ENCODE measurements at regions not wholly inside any gene's neighbourhood (a gene's known extent, or its start where the extent isn't known, plus 50 kb on each side); places are given as distances from the start of the nearest gene placed in this dataset.

DNA sequence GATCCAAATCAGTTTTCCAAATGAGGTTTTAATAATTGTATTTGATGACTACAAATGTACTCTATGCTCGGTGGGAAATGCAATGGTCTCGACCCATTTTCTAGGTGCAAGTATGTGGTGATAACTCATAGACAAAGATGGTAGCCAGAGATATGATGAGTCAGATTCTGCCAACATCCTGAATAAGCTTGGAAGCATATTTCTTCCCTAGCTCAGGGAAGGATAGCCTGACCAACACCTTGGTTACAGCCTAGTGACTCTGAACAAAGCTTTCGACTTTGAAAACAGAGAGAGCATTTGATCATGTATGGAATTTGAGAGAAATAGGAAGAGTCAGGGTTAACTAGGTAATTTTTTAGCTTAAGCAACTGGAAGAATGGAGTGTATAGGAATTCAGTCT is 128.3 kb upstream of the MYOCD start:
- no peak for DNase-seq

DNA sequence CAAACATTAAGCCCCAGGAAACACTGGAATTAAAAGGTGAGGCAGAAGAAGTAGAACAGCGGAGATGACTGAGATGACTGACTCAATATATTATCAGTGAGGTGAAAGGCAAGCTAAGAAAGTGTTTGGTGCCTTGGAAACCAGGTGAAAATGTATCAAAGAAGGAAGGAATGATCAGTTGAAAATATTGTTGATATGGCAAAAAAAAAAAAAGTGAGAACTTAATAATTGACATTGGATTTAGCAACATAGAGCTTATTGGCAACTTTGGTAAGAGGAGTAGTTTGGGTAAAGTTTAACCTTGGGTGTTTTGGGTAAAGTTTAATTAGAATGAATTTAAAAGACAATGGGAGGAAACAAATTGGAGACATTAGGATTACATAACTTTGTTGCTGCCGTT is 127.7 kb upstream of the MYOCD start:
- DNase-seq, result no peak

DNA sequence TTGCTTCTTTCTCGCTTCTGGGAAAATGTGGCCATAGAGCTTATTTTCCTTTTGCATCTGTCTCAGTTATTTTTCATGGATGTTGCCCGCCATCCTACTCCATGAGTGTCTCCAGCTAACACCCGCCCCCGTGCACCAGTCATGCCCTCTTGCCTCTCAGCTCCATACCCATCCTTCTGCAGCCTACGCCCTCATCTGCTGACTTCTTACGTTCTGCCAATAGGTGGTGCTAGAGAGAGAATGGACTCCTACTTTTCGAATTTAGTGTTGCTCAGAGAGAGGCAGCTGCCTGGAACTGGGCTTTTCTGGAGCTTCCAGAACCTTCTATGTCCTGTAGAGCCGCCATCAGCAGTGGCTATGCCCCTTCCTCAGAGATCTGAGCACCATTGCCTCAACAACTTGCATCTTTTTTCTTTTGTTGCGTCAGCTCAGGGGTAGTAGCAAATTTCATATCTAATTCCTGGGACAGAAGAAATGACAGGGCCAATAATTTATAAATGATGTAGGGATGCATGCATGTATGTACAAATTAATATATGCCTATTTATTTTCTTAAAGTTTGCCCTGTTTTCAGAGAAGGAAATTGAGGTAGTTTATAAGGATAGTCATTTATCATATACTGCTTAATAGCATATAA is 119.7 kb upstream of the MYOCD start:
- DNase-seq, result peak; percentile 1

DNA sequence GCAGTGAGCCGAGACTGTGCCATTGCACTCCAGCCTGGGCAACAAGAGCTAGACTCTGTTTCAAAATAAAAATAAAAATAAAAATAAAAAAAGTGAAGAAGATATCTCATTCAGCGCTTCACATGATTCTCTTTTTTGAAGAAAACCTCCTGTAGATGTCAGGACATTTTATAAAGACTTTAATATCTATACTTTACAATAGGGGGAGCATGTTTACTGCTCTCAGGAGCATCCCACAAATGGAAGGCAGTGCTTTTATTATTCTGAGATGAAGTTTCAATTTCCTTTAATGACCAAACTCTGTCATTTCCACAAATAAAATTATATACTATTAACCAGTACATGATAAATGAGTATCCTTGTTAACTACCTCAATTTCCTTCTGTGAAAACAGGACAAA is 118.7 kb upstream of the MYOCD start:
- DNase-seq, result no peak

DNA sequence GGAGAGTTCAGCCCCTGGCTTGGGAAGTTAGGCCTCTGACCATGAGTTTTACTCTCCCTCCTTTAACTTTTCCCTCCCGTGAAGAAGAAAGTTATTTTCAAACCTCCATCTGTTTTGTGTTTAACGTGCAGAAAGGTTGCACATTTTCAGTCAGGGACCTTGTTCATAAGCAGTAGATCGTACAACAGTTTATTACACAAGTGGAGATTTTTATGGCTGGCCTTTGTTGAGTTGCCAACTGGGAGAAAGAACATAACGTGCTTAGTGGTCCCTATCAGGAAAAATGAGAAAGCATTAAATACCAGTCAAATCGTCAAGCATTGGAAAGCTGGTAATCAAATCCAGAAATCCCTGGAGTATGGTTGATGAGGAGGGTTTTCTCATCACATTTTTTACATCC is 117.9 kb upstream of the MYOCD start:
- no peak for DNase-seq

DNA sequence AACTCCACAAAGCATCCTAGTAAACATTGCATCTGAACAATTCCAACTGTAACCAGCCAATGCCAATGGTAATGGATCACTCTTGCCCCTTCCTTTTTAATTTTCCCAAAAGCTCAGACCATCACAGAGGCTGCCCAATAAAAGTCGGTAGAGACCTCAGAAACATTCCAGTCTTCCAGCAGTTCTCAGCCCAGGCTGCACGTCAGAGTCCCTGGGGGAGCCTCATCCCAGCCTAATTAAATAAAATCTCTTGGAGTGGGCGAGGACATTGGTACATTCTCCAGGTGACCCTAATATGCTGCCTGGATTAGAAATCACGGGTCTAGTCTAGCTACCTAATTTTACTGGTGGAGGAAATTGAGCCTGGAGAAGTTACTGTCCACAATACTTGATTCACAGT is 117.1 kb upstream of the MYOCD start:
- no peak for DNase-seq

DNA sequence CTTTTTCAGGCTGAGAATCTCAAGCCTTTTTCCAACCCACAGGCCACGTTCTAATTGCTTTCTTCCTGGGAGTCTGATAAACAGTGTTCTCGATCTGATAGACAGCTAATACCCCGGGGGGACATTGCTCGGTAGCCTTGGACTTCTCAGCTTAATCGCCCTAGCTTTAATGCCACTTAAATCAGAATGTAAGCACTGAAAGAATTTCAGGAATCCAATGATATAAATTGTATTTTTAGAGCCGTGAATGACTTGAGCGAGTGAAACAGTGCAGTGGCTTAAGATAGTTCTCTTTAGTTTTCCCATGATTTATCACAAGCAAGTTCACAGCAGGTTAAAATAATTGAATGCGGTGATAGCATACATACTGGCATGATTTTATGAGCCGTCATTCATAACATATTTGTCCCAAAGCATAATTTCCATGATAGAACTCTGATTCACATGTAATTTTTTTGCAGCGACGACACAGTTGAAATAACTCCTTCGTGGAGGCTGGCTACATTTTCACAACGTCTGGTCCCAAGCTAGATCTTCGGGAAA is 116.1 kb upstream of the MYOCD start:
- no peak for DNase-seq

DNA sequence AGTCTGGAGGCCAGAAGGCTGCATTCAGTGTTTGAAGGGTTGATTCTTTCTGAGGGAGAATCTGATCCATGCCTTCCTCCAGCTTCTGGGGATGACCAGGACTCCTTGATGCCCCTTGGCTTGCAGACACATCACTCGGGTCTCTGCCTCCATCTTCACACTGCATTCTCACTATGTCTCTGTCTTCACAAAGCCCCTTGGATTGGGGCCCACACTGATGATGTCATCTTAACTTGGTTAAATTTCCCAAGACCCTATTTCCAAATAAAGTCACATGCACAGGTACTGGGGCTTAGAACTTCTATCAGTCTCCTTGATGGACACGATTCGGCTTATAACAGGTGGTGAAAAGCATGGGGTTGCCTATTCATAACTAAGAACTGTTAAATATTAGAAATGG is 112.1 kb upstream of the MYOCD start:
- DNase-seq, result no peak

DNA sequence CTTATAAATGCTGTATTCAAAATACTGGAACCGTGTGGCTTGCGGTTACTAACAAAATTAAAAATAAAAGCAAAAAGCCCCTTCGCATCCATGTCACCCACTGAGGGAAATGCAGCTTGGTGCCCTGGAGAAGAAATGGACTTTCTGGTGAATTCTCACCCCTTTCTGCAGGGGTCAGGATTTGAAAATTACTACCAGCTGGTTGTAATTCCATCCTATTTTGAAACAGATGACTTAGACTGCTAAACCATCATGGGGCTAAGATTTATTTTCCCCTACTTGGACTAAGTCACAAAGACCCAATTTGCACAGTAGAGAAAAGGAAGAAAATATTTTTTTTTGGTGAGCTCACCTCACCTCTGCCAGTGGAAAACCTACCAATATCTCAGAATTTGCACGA is 111.4 kb upstream of the MYOCD start:
- no peak for DNase-seq

DNA sequence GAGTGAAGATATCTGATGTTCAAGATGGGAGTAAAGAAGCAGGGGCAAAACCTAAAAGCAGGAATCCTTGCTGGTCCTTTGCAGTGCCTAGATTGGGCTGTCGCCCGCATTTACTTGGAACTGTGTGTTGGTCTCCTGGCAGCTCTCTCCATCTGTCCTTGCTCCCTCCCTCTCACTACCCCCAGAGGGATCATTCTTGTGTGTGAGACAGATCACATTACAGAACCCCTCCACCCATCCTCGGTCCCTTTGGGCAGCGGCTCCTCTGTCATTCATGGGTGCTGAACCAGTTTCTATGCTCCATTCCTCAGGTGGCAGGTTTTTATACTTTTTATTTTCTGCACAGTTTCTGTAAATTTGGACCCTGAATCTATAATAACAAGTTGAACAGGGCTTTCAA is 99.4 kb upstream of the MYOCD start:
- no peak for DNase-seq

DNA sequence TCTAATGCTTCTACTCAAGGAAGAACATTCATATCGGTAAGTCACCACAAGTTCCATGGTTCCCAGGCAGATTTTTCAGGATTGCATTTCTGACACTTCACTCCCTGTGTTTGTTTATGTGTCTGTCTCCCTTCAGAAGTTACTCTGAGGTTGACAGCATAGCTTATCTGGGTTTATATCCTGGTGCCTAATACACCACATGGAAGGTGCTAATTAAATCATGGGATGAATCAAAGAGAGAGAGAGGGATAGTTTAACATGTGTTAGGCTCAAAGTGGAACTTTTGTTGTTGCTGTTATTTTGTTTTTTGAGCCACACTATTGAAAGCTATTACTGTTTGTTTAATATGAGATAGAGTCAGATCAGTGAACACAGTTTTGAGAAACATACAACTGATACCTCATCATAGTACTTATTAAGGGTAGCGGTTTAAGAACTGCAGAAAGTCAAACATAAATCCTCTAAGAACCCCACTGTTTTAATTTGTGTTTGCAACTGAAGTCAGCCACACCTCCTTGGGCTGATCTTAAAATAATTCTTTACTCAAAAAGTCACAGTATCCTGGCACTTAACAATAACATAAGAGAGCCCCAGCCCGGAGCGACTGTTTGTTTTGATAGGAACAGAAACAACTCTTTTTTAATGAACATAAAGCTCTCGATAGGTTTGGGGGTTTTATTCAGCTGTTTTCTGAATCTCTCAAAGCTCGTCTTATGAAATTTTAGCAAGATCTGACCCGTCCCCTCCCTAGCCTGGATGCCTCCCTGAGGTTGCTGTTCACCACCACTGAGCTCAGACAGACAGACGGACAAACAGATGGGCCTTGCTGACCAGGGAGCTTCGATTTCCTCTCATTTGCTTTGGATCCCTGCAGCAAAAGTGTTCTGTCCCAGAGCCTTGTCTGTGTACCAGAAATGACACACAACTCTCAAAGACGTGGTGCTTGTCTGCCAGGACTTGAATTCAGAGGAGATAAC is 98.3 kb upstream of the MYOCD start:
- no peak for DNase-seq

DNA sequence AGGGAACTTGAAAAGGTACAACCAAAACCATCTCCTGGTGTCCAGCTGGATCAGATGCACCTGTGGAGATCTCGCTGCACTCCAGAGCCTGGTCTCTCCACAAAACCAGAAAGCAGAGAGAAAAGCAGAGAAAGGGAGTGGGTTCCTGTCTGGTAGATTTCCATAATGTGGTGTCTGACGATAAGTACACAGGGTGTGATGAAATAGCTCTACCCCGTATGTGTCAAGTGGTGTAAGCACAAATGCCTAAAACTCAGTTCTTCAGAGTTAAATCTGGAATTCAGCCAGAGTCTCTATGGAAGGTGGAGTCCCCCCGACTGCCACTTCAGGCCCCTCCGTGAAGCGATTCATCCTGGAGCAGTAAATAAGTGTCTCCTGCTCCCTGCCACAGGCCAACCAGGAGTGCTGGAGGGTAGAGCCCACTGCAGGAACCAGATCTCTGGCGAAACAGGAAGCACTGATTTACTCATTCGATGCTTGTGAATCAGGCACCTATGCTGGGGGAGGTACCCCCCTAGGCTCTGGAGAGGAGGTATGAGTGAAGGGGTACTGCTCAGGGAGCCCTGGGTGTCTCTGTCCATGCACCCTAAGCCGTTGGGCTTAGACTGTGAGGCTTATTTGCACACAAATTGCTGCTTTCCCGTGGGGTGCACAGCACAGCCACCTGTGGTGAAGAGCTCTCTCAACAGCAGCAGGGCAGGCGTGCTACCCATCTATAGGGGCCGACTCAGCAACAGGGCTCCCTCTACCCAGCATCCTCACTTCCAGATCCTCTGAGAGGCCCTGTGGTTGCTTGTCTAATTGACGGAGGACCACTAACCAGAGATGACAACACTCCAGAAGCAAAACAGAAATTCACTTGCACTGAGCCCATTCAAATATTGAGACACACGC is 97.1 kb upstream of the MYOCD start:
- DNase-seq, result no peak

DNA sequence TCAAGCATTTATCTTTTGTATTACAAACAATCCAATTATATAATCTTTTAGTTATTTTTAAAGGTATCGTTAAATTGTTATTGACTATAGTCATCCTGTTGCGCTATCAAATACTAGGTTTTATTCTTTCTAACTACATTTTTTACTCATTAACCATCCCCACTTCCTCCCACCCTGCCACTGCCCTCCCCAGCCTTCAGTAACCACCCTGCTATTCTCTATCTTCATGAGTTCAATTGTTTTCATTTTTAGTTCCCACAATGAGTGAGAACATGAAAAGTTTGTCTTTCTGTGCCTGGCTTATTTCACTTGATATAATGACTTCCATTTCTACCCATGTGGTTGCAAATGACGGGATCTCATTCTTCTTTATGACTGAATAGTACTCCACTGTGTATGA is 94.1 kb upstream of the MYOCD start:
- no peak for DNase-seq

DNA sequence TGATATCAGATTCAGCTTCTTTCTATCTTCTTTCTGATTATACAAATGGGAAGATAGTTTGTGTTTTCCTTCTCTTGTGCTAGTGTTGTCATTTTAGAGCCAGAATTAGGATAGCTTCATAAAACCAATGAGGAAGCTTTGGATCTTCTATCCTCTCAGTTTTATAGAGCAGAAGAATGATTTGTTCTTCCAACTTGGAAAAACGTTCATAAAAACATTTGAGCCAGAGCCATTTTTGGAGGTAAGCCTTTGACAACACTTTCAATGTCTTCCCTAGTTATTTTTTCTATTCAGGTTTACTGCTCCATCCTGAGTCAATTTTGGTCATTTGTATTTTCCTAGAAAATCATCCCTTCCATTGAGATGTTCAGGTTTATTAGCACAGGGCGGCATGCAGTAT is 91.2 kb upstream of the MYOCD start:
- DNase-seq, result no peak

DNA sequence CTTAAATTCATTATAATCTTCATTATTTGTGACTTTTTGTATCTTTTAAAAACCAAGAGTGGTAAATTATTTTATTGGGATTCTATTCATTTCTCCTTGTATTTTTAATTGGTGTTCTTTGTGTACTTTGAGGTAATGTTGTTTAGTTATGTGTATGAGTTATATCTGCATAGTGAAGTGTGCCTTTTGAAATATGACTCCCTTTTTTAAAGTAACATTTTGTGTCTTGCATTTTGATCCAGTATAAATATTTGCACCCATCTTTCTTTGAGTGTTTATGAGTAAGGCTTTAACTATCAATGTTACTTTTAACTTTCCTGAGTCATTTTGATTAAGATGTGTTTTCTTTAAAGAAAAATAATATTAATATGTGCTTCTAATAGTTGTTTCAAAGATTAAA is 90.0 kb upstream of the MYOCD start:
- DNase-seq, result no peak

DNA sequence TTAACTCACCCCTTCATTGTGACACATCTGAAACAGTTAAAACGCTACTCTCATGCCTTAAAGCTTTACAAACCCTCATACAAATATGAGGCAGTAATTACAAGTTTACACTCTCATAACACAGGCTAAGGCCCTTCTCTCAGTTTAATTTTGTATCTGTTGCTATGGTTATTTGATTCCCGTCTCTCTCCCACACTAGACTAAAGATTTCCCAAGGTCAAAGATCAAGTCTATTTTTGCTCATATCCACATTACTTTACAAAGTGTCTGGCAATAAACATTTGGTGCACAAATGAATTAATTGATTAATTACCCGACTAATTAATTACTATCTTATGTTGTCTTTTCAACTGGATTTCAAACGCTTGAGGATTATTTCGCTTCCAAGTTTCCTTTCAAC is 86.4 kb upstream of the MYOCD start:
- no peak for DNase-seq

DNA sequence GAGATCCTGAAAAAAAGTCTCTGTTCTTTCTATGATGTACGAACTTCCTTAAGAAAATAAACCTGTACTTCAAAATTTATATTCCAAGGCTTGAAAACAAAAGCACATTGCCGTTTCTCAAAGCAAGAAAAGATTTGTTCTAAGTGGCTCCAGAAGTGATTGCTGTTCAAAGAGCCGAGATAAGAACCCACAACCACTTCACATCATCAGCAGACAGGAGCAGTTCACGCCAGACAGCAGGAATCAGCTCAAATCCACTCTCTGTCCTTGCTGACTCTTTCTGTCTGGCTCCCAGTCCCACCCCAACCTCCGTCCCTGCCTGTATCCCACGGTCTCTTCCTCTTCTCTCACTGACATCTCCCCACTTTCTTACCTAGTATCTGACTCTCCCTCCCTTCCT is 85.0 kb upstream of the MYOCD start:
- no peak for DNase-seq

DNA sequence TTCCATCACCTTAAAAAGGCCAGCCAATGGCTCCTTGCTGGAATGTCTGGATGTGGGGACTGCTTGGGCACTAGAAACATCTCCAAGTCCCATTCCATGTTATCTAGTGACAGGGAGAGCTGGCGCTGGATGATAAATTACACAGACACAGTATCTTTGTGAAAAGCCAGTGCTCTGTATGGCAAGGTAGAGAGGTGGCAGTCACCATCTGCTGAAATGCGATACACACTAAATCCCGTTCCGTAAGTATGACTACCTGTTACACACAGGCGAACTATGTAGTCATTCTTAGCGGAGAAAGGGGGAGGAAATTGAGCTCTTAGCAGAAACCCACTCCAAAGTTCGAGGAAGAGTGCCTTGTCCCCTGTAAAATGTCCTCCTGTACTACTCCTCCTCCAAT is 81.0 kb upstream of the MYOCD start:
- no peak for DNase-seq

DNA sequence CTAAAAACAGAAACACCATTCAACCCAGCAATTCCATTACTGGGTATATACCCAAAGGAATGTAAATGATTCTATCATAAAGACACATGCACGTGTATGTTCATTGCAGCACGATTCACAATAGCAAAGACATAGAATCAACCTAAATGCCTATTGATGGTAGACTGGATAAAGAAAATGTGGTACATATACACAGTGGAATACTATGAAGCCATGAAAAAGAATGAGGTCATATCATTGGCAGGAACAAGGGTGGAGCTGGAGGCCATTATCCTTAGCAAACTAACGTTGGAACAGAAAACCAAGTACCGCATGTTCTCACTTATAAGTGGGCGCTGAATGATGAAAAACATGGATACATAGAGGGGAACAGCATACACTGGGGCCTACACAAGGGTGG is 77.2 kb upstream of the MYOCD start:
- DNase-seq, result no peak

DNA sequence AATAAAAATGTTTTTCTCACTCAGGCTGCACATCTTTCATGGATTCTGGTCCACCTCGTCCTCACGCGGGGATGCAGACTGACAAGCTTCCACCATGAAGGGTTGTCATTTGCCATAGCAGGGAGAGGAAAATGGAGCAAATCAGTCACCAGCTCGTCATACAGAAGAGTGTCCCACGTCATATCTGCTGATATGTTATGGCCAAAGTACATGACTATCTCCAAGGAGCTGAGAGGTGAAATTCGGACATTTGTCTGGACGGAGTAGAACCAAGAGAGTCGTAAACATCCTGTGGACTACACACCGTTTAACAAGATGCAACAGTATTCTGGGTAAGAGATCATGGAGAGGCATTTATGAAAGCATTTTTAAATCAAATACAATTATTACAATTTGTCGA is 75.3 kb upstream of the MYOCD start:
- DNase-seq, result no peak

DNA sequence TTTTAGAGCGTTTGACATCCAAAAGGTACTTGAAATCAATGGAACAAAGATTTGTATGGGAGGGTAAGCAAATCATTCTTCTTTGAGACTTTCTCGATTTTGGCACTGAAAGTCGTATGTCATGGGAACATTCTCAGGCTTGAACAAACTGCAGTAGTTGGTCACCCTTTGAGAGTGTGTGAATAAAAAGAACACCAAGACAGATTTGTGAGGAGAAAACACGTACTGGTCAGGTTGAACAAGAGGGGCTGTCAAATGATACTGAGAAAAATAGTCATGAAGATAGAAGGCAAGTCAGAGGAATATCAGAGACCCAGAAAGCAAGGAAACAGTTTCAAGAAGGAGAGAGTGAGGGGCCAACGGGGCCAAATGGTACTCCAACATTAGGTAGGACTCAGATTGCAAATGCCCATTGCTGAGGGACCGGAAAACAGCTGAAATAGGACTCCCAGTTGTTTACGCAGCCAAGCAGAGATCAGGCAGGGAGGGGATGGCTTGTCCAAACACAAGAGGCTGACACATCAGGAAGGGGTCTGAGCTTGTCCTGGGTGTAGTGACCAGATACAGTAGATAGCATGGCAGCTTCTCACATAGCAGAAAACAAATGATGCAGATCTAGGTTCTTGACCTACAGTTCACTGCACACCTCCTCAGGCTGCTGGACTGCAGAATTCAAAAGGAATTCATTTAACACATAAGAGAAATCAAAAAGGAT is 74.5 kb upstream of the MYOCD start:
- no peak for DNase-seq

DNA sequence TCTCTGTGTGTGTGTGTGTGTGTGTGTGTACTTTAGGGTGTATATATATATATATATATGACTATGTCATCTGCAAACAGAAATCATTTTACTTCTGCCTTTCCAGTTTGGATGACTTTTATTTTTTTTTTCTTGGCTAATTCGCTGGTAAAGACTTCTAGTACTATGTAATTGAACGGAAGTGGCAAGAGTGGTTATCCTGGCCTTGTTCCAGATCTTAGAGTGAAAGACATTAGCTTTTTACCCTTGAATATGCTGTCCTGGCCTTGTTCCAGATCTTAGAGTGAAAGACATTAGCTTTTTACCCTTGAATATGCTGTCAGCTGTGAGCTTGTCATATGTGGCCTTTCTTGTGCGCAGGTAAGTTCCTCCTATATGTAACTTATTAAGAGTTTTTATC is 72.7 kb upstream of the MYOCD start:
- no peak for DNase-seq

DNA sequence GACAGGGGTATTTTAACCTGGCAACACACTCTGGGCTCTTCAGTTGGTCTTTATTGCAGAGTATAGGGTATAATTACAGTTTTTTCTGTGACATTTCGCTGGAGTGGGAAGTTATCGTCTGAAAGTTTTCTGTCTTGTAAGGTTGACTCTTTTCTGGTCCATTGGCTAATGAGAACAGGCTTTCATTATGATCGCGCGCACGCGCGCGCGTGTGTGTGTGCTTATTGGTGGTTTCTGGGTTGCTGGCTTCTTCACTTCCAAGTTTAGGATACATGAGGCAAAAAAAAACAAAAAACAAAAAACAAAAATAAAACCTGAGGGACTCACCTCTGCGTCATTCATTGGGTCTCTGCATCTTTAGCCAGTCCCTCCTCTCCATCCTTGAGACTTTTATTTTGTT is 68.7 kb upstream of the MYOCD start:
- no peak for DNase-seq
